GM10266 (cell line): ENCODE measurements at regions not wholly inside any gene's neighbourhood (a gene's known extent, or its start where the extent isn't known, plus 50 kb on each side); places are given as distances from the start of the nearest gene placed in this dataset.

Experiments
- DNase-seq: peaks from one replicate; pipeline ENCODE4 v3.0.0; 2012; ENCODE audit errors: extremely low spot score
- CTCF ChIP-seq: IDR thresholded peaks from 2 replicates; pipeline ENCODE4 v1.5.1; 2012; ENCODE audit warnings: mild to moderate bottlenecking, low read depth; ENCODE audit not compliant: control insufficient read depth, insufficient read depth; ENCODE audit errors: missing control alignments

- no peak for TF ChIP-seq CTCF
- DNase-seq = no peak
Measured at GRCh38 chr3:101070799-101071121, 77.5 kb upstream of the ABI3BP start.

- peak; percentile 19 for DNase-seq
- TF ChIP-seq CTCF = peak; percentile 73
Measured at GRCh38 chr3:101069901-101070798, 76.9 kb upstream of the ABI3BP start.

- no peak for TF ChIP-seq CTCF
- DNase-seq = no peak
Measured at GRCh38 chr3:101068876-101069606, 75.8 kb upstream of the ABI3BP start.

- TF ChIP-seq CTCF = no peak
- no peak for DNase-seq
Measured at GRCh38 chr3:101066711-101067129, 73.5 kb upstream of the ABI3BP start.

GRCh38 chr3:101065962-101066361 lies 72.7 kb upstream of the ABI3BP start:
- no peak for TF ChIP-seq CTCF
- no peak for DNase-seq

- no peak for TF ChIP-seq CTCF
- DNase-seq = no peak
Measured at GRCh38 chr3:101063401-101063800, 70.2 kb upstream of the ABI3BP start.

GRCh38 chr3:101061312-101061711 lies 68.1 kb upstream of the ABI3BP start:
- no peak for DNase-seq
- no peak for TF ChIP-seq CTCF
